OCI-LY1 (cell line): ENCODE measurements at regions not wholly inside any gene's neighbourhood (a gene's known extent, or its start where the extent isn't known, plus 50 kb on each side); places are given as distances from the start of the nearest gene placed in this dataset.

ENCODE experiments used
- EZH2 ChIP-seq: fragments of 200-600 bp; sonication (generic), shearing (Covaris generic); IDR thresholded peaks from 2 replicates; pipeline ENCODE4 v1.8.0; 2017; ENCODE audit warnings: borderline replicate concordance, mixed run types, mild to moderate bottlenecking, antibody characterized with exemption, low read length, moderate library complexity, mixed read lengths
- TF ChIP-seq, protein P1 (sequence below): fragments of 200-600 bp; sonication (generic), shearing (Covaris generic); IDR thresholded peaks from 2 replicates; pipeline ENCODE4 v1.5.1; 2017; ENCODE audit warnings: mild to moderate bottlenecking, antibody characterized with exemption, low read length, moderate library complexity, mixed read lengths

DNA sequence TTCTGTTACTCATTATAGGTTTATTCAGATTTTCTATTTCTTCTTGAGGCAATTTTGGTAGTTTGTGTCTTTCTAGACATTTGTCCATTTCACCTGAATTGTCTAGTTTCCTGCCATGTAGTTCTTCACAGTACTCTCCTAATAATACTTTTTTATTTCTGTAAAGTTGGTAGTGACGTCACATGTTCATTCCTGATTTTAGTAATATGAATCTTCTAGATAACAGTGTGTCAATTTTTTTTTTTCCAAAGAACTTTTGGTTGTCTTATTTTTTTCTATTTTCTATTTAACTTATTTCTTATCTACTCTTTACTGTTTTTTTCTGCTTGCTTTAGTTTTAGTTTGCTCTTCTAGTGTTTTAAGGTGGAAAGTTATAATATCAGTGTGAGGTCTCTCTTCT is 197.3 kb upstream of the SHH start:
- TF ChIP-seq, protein P1, sequence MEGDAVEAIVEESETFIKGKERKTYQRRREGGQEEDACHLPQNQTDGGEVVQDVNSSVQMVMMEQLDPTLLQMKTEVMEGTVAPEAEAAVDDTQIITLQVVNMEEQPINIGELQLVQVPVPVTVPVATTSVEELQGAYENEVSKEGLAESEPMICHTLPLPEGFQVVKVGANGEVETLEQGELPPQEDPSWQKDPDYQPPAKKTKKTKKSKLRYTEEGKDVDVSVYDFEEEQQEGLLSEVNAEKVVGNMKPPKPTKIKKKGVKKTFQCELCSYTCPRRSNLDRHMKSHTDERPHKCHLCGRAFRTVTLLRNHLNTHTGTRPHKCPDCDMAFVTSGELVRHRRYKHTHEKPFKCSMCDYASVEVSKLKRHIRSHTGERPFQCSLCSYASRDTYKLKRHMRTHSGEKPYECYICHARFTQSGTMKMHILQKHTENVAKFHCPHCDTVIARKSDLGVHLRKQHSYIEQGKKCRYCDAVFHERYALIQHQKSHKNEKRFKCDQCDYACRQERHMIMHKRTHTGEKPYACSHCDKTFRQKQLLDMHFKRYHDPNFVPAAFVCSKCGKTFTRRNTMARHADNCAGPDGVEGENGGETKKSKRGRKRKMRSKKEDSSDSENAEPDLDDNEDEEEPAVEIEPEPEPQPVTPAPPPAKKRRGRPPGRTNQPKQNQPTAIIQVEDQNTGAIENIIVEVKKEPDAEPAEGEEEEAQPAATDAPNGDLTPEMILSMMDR = no peak
- TF ChIP-seq EZH2 = no peak
